Natural killer cell (primary cell): ENCODE measurements at regions not wholly inside any gene's neighbourhood (a gene's known extent, or its start where the extent isn't known, plus 50 kb on each side); places are given as distances from the start of the nearest gene placed in this dataset.

Experiments
- ATAC-seq, 3 donors: fragments of 150-1000 bp in 2 of 3; fragments of 200-7000 bp in 1 of 3; cut with Tn5 transposase; 1 replicate in 1 of 3; 2 replicates in 2 of 3; pipeline ENCODE4 v1.10.0; 2021; ENCODE audit warnings: mild to moderate bottlenecking in 2 of 3, moderate library complexity in 2 of 3
- DNase-seq, 2 donors: peaks; one replicate each; pipeline versions ENCODE4 v3.0.0 to v3.0.0-alpha.2; 2013 to 2021; ENCODE audit warnings: mixed read lengths in 1 of 2
- H3K27ac ChIP-seq: one replicate; pipeline ENCODE4 v1.5.1; 2013; ENCODE audit warnings: mild to moderate bottlenecking, low read length
- H3K27me3 ChIP-seq: one replicate; pipeline ENCODE4 v1.6.1; 2013; ENCODE audit warnings: low read length; ENCODE audit not compliant: control insufficient read depth, insufficient read depth
- H3K36me3 ChIP-seq: one replicate; pipeline ENCODE4 v1.6.1; 2013; ENCODE audit warnings: low read length; ENCODE audit not compliant: control insufficient read depth, insufficient read depth
- H3K4me1 ChIP-seq: one replicate; pipeline ENCODE4 v1.6.1; 2013; ENCODE audit warnings: low read length; ENCODE audit not compliant: control insufficient read depth, insufficient read depth
- H3K4me3 ChIP-seq: one replicate; pipeline ENCODE4 v1.5.1; 2013; ENCODE audit warnings: low read length
- H3K9me3 ChIP-seq: one replicate; pipeline ENCODE4 v1.6.1; 2013; ENCODE audit warnings: low read length; ENCODE audit not compliant: control insufficient read depth, insufficient read depth
- H3K27ac Mint-ChIP-seq, 2 donors: one replicate each; pipeline ENCODE4 v1.8.0; 2022; ENCODE audit warnings: mild to moderate bottlenecking in 2 of 2, mixed read lengths in 2 of 2, moderate library complexity in 1 of 2
- H3K27me3 Mint-ChIP-seq, 2 donors: one replicate each; pipeline ENCODE4 v1.8.0; 2022; ENCODE audit warnings: low read depth in 2 of 2, mixed read lengths in 2 of 2
- H3K36me3 Mint-ChIP-seq: one replicate; pipeline ENCODE4 v1.8.0; 2022; ENCODE audit warnings: mixed read lengths
- H3K4me1 Mint-ChIP-seq, 2 donors: one replicate each; pipeline ENCODE4 v1.8.0; 2022; ENCODE audit warnings: mixed read lengths in 2 of 2
- H3K4me3 Mint-ChIP-seq: one replicate; pipeline ENCODE4 v1.8.0; 2022; ENCODE audit warnings: mild to moderate bottlenecking, moderate library complexity, mixed read lengths
- H3K9me3 Mint-ChIP-seq, 2 donors: one replicate each; pipeline ENCODE4 v1.8.0; 2022; ENCODE audit warnings: mixed read lengths in 2 of 2
- WGBS: methylation state at CpG from one replicate; pipeline ENCODE4 v1.1.7; 2013; ENCODE audit warnings: missing lambda C conversion rate; ENCODE audit not compliant: insufficient coverage; 5-methylcytosine and 5-hydroxymethylcytosine counted together
- intact Hi-C: fragments of 100-400 bp; cut with micrococcal nuclease; formaldehyde crosslinking; loops from one replicate; pipeline ENCODE4 v1.14.2; 2022
- TF ChIP-seq, protein P1 (sequence below): fragments of 200-600 bp; IDR thresholded peaks from one replicate; pipeline ENCODE4 v1.8.0; 2022; ENCODE audit warnings: antibody characterized with exemption

DNA sequence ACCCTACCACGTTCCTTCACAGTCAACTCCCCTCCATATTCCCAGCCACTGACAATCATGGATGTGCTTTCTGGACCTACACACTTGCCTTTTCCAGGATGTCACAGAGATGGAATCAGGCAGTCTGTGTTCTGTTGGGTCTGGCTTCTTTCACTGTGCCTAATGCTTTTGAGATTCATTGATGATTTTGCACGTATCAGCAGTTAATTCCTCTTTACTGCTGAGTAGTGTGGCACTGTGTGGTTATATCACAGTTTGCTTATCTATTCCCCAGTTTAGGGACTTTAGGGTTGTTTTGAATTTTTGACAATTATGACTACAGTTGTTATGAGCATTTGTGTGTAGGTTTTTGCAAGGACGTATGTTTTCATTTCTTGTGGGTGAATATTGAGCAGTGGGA lies 191.7 kb downstream of the ACKR3 start:
- no peak overlapping the region for H3K27ac Mint-ChIP-seq
- Histone ChIP-seq H3K9me3 (no peaks in the 10 kb centered on the region), H3K4me3 (no peak overlapping the region), H3K36me3 (no peaks in the 10 kb centered on the region), H3K27me3 (peaks cover 2% of the 10 kb centered on the region), H3K4me1 (no peaks in the 10 kb centered on the region), H3K27ac (no peak overlapping the region)
- no peak overlapping the region for H3K4me3 Mint-ChIP-seq
- TF ChIP-seq, protein P1, sequence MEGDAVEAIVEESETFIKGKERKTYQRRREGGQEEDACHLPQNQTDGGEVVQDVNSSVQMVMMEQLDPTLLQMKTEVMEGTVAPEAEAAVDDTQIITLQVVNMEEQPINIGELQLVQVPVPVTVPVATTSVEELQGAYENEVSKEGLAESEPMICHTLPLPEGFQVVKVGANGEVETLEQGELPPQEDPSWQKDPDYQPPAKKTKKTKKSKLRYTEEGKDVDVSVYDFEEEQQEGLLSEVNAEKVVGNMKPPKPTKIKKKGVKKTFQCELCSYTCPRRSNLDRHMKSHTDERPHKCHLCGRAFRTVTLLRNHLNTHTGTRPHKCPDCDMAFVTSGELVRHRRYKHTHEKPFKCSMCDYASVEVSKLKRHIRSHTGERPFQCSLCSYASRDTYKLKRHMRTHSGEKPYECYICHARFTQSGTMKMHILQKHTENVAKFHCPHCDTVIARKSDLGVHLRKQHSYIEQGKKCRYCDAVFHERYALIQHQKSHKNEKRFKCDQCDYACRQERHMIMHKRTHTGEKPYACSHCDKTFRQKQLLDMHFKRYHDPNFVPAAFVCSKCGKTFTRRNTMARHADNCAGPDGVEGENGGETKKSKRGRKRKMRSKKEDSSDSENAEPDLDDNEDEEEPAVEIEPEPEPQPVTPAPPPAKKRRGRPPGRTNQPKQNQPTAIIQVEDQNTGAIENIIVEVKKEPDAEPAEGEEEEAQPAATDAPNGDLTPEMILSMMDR, result no peak
- no peaks in the 10 kb centered on the region for H3K4me1 Mint-ChIP-seq
- intact Hi-C loops, result no loop called here
- ATAC-seq, result no peak
- H3K27me3 Mint-ChIP-seq, result peaks cover 0 to 32% of the 10 kb centered on the region in 2 donors
- WGBS, result 87% methylated on average over 3 of the region's 3 CpGs
- H3K9me3 Mint-ChIP-seq, result no peaks in the 10 kb centered on the region
- no peak for DNase-seq
- no peaks in the 10 kb centered on the region for H3K36me3 Mint-ChIP-seq

DNA sequence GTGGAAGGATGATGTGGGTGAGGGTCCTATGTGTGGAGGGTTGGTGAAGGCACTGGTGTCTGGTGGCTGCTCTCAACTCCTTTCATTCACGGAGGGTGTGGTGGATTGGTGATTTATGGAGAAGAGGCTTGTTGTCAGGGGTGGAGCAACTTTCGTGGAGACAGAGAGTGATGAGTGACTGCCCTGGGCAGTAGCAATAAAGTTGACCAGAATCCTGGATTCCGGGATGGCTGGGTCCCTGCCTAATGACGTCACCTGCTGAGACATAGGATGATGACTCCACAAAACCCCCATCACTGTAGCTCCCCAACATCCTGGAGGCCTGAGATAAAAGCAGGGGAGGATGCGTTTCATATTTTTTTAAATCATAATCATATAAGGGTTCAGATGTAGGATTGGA lies 193.0 kb downstream of the ACKR3 start:
- ATAC-seq (no peak), DNase-seq (no peak)
- Mint-ChIP-seq H3K27me3 (peaks cover 0 to 43% of the 10 kb centered on the region in 2 donors), H3K36me3 (no peaks in the 10 kb centered on the region), H3K27ac (no peak overlapping the region), H3K4me1 (no peaks in the 10 kb centered on the region), H3K4me3 (no peak overlapping the region), H3K9me3 (no peaks in the 10 kb centered on the region)
- Histone ChIP-seq H3K27me3 (peaks cover 2% of the 10 kb centered on the region), H3K9me3 (no peaks in the 10 kb centered on the region), H3K4me1 (no peaks in the 10 kb centered on the region), H3K36me3 (no peaks in the 10 kb centered on the region), H3K27ac (no peak overlapping the region), H3K4me3 (no peak overlapping the region)
- intact Hi-C loops, result no loop called here
- WGBS, result 84% methylated on average over 4 of the region's 5 CpGs
- TF ChIP-seq, protein P1, result no peak

GRCh38 chr2:236763857-236764256 lies 194.2 kb downstream of the ACKR3 start:
- Mint-ChIP-seq H3K4me3 (no peak overlapping the region), H3K4me1 (no peaks in the 10 kb centered on the region), H3K27me3 (peaks cover 0 to 41% of the 10 kb centered on the region in 2 donors), H3K36me3 (no peaks in the 10 kb centered on the region), H3K9me3 (no peaks in the 10 kb centered on the region), H3K27ac (no peak overlapping the region)
- DNase-seq, result no peak
- H3K36me3 ChIP-seq, result no peaks in the 10 kb centered on the region
- WGBS, result 78% methylated on average over 6 of the region's 6 CpGs
- TF ChIP-seq, protein P1, result no peak
- H3K9me3 ChIP-seq, result no peaks in the 10 kb centered on the region
- no peak overlapping the region for H3K27ac ChIP-seq
- no peak overlapping the region for H3K4me3 ChIP-seq
- no peaks in the 10 kb centered on the region for H3K4me1 ChIP-seq
- no peak for ATAC-seq
- H3K27me3 ChIP-seq, result peaks cover 2% of the 10 kb centered on the region
- intact Hi-C loops, result no loop called here

DNA sequence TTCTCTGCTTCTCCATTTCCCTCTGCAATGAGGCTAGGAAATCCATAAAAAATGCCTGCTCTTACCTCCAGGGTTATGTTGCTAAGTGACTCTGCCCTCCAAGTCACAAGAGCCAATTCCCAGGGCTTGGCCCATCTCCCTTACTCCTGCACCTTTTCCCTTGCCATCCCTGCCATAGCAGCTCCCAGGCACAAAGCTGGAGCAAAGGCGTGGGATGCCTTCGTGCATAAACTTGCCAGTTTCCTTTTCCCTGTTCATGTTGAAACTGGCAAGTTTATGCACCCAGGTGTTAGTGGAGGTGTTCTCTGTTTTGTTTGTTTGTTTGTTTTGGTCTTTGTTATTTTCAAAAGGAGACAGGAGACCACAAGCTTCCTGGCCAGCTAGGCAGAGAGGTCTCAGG lies 195.1 kb downstream of the ACKR3 start:
- Histone ChIP-seq H3K4me1 (no peaks in the 10 kb centered on the region), H3K27ac (no peak overlapping the region), H3K4me3 (no peak overlapping the region), H3K36me3 (no peaks in the 10 kb centered on the region), H3K27me3 (no peaks in the 10 kb centered on the region), H3K9me3 (no peaks in the 10 kb centered on the region)
- DNase-seq (no peak), ATAC-seq (no peak)
- Mint-ChIP-seq H3K27ac (no peak overlapping the region), H3K36me3 (no peaks in the 10 kb centered on the region), H3K4me1 (no peaks in the 10 kb centered on the region), H3K9me3 (no peaks in the 10 kb centered on the region), H3K4me3 (no peak overlapping the region), H3K27me3 (peaks cover 0 to 32% of the 10 kb centered on the region in 2 donors)
- TF ChIP-seq, protein P1, result no peak
- WGBS, result 56% methylated on average over 2 of the region's 2 CpGs
- intact Hi-C loops, result no loop called here
